ENCODE measurements at regions not wholly inside any gene's neighbourhood (a gene's known extent, or its start where the extent isn't known, plus 50 kb on each side); places are given as distances from the start of the nearest gene placed in this dataset.

GRCh38 chr13:106393776-106394175, 141.7 kb downstream of the EFNB2 start:
- Histone ChIP-seq H3K36me3 (ENCODE audit: control insufficient read depth, insufficient read depth, low read length) (no peaks in the 10 kb centered on the region), H3K27me3 (ENCODE audit: control insufficient read depth, insufficient read depth, low read length, poor library complexity, severe bottlenecking) (no peaks in the 10 kb centered on the region), H3K4me1 (ENCODE audit: control insufficient read depth, insufficient read depth, low read length) (no peaks in the 10 kb centered on the region), H3K9ac (ENCODE audit: extremely low read depth, low read length, poor library complexity, severe bottlenecking) (no peak overlapping the region), H3K9me3 (ENCODE audit: control insufficient read depth, low read length) (peaks cover 2% of the 10 kb centered on the region), H3K4me3 (ENCODE audit: low read length) (no peak overlapping the region), H3K27ac (ENCODE audit: low read depth, low read length) (no peak overlapping the region)
- Mint-ChIP-seq H3K4me3 (no peak overlapping the region), H3K27me3 (ENCODE audit: insufficient read depth) (peaks cover 24% of the 10 kb centered on the region), H3K27ac (no peak overlapping the region), H3K4me1 (peaks cover 6% of the 10 kb centered on the region), H3K9me3 (peaks cover 1% of the 10 kb centered on the region), H3K36me3 (ENCODE audit: low read depth) (peaks cover 1% of the 10 kb centered on the region)
- DNase-seq = no peak
- WGBS, 2 experiments (ENCODE audit: insufficient coverage in 1 of 2, insufficient read length in 1 of 2) = 67 to 96% methylated on average over 2 to 4 of the region's 4 CpGs
- no peak for TF ChIP-seq CTCF (conservative IDR thresholded peaks at IDR 0.05)

GRCh38 chr13:106391681-106392080, 143.8 kb downstream of the EFNB2 start:
- no peak overlapping the region for H3K27ac Mint-ChIP-seq
- 94 to 95% methylated on average over 4 to 6 of the region's 6 CpGs for WGBS, 2 experiments (ENCODE audit: insufficient coverage in 1 of 2, insufficient read length in 1 of 2)
- Histone ChIP-seq H3K4me1 (ENCODE audit: control insufficient read depth, insufficient read depth, low read length) (no peaks in the 10 kb centered on the region), H3K36me3 (ENCODE audit: control insufficient read depth, insufficient read depth, low read length) (no peaks in the 10 kb centered on the region), H3K9me3 (ENCODE audit: control insufficient read depth, low read length) (peaks cover 7% of the 10 kb centered on the region), H3K9ac (ENCODE audit: extremely low read depth, low read length, poor library complexity, severe bottlenecking) (no peak overlapping the region), H3K4me3 (ENCODE audit: low read length) (no peak overlapping the region), H3K27ac (ENCODE audit: low read depth, low read length) (no peak overlapping the region), H3K27me3 (ENCODE audit: control insufficient read depth, insufficient read depth, low read length, poor library complexity, severe bottlenecking) (peaks cover under 1% of the 10 kb centered on the region)
- peaks cover 6% of the 10 kb centered on the region for H3K4me1 Mint-ChIP-seq
- no peak for DNase-seq
- H3K9me3 Mint-ChIP-seq = peaks cover 5% of the 10 kb centered on the region
- H3K4me3 Mint-ChIP-seq = no peak overlapping the region
- peaks cover 26% of the 10 kb centered on the region for H3K27me3 Mint-ChIP-seq (ENCODE audit: insufficient read depth)
- no peak for TF ChIP-seq CTCF (conservative IDR thresholded peaks at IDR 0.05)
- H3K36me3 Mint-ChIP-seq (ENCODE audit: low read depth) = peaks cover 3% of the 10 kb centered on the region

GRCh38 chr13:106391271-106391670, 144.2 kb downstream of the EFNB2 start:
- Mint-ChIP-seq H3K27me3 (ENCODE audit: insufficient read depth) (peaks cover 26% of the 10 kb centered on the region), H3K27ac (no peak overlapping the region)

More at GRCh38 chr13:106391271-106391670, 144.2 kb downstream of the EFNB2 start:
- H3K4me3 Mint-ChIP-seq = no peak overlapping the region
- DNase-seq = no peak
- Histone ChIP-seq H3K9me3 (ENCODE audit: control insufficient read depth, low read length) (peaks cover 7% of the 10 kb centered on the region), H3K27ac (ENCODE audit: low read depth, low read length) (no peak overlapping the region), H3K4me3 (ENCODE audit: low read length) (no peak overlapping the region), H3K9ac (ENCODE audit: extremely low read depth, low read length, poor library complexity, severe bottlenecking) (no peak overlapping the region), H3K36me3 (ENCODE audit: control insufficient read depth, insufficient read depth, low read length) (no peaks in the 10 kb centered on the region), H3K27me3 (ENCODE audit: control insufficient read depth, insufficient read depth, low read length, poor library complexity, severe bottlenecking) (peaks cover 4% of the 10 kb centered on the region), H3K4me1 (ENCODE audit: control insufficient read depth, insufficient read depth, low read length) (no peaks in the 10 kb centered on the region)
- no peak for TF ChIP-seq CTCF (conservative IDR thresholded peaks at IDR 0.05)
- H3K4me1 Mint-ChIP-seq = peaks cover 6% of the 10 kb centered on the region
- H3K9me3 Mint-ChIP-seq = peaks cover 5% of the 10 kb centered on the region
- peaks cover 3% of the 10 kb centered on the region for H3K36me3 Mint-ChIP-seq (ENCODE audit: low read depth)
- 88 to 94% methylated on average over 5 of the region's 5 CpGs for WGBS, 2 experiments (ENCODE audit: insufficient coverage in 1 of 2, insufficient read length in 1 of 2)

Measured in endodermal cell (in vitro differentiated cells).